Activated naive CD4-positive, alpha-beta T cell treated with Interleukin-2 at 50 U/mL for 16 hours (primary cell): ENCODE measurements at regions not wholly inside any gene's neighbourhood (a gene's known extent, or its start where the extent isn't known, plus 50 kb on each side); places are given as distances from the start of the nearest gene placed in this dataset.

Experiments
- DNase-seq: peaks from one replicate; pipeline ENCODE4 v3.0.0-alpha.2; 2020

DNA sequence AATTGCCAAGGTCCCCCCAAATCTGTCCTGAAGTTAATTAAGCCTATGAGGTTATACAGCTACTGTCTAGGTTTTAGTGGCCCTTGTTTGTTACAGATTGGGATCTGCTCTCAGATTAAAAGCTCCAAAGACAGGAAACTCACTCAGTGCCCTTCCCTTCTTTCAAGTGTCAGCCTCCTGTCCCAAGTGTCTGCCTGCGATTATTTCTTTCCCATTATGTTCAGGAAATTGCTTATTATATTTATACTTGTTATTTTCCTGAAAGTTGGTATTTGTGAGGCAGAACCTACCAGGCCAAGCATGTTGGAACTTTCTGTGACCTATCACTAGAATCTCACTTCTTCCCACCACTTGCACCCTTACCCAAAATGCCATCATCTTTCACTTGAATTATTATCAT, 173.2 kb downstream of the AREG start:
- no peak for DNase-seq

DNA sequence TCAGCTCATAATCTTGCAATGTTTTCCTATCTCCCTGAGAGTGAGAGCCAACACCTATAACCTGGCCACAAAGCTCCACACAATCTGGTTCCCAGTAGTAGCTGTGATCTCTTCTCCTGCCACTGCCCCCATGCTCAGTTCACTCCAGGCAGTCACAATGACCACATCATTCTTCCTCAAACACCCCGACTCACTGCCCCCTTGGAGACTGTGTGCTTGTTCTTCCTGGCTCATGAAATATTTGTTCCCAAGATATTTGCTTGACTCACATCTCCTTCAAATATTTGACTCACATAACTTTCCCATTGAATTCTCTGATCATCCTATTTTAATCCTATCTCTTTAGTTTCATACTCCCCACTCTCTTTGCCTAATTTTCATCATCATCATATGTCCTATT, 173.7 kb downstream of the AREG start:
- DNase-seq: no peak

GRCh38 chr4:74619931-74620702, 174.2 kb downstream of the BTC start:
- DNase-seq: no peak

- no peak for DNase-seq
Observed at GRCh38 chr4:74621616-74622015, 172.7 kb downstream of the BTC start.

DNA sequence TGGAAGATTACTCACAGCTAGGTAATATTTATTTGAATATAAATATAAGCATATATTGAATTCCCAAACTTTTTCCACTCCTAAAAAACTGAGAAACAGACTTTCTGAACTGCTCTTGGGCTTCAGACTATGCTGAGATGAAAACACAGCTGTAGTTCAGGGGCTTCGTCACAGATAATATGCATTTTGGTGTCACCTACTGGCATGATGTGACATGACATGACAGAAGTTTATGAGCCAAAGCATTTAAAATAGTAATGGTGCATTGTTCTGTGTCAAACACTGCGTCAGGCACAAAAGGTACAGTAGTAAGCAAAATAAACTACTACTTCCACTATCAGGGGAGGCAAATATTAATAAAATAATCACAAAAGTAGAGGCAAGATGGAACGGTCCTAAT, 171.3 kb downstream of the BTC start:
- no peak for DNase-seq

DNA sequence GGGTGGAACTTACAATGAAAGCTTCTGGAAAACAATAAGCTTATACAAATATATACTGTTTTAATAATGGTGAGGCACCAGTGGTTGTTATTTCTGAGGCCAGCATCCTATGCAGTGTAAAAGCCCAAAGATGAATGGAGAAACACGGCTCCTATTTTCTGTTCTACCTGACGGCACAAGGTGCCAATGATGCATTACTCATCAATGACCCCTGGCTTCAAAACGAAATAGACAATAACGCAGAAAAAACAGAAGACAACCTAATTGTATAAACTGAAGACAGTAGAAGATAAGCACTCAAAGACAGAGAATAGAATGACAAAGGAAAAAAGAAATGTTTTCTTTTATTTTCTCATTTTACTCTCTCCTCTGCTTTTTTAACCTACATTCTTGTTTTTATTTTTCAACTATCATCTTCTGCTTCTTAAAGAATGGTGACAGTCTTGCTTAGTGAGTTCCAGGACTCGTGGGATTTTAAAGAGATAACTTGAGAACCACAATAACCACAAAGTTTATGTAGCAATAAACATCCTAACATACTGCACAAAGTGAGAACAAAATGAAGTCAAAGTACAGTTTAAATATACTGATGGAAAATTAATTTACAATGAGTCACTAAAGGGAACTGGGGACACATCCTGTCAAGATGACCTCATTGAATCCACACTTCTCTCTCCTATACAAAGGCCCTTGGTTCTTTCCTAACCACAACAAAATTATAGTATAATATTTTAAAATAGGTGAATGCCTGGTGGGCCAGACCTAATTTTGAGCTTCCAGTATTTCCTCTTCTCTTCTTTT, 169.8 kb downstream of the BTC start:
- no peak for DNase-seq

GRCh38 chr4:74625981-74626380, 168.3 kb downstream of the BTC start:
- DNase-seq: no peak

GRCh38 chr4:74627093-74627492, 167.2 kb downstream of the BTC start:
- DNase-seq: no peak

GRCh38 chr4:74627504-74627903, 166.8 kb downstream of the BTC start:
- DNase-seq: no peak

GRCh38 chr4:74628852-74629620, 165.3 kb downstream of the BTC start:
- DNase-seq: no peak

GRCh38 chr4:74630551-74630950, 163.8 kb downstream of the BTC start:
- DNase-seq: no peak

GRCh38 chr4:74631338-74631737, 163.0 kb downstream of the BTC start:
- DNase-seq: no peak

- no peak for DNase-seq
Observed at GRCh38 chr4:74631988-74632387, 162.3 kb downstream of the BTC start.

DNA sequence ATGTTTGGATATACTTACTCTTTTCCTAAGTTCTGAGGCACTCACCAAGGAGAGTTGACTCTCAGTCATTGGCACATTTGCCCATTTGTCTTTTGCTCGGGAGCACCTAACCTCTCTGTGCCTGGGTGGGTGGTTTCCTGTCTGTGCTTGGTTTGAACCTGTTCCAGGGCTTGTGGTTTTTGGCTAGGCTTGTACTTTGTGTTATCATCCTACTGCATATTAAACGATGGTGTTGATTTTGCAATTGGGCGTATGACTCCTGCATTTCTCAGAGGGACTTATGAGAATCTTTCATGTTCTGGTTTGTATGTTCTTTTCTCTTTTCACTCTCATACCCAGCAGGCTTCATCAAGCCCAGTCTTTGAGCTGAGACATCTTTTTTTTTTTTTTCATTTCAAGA, 161.7 kb downstream of the BTC start:
- peak; percentile 8 for DNase-seq

GRCh38 chr4:74635074-74635473, 159.2 kb downstream of the BTC start:
- no peak for DNase-seq

- no peak for DNase-seq
Observed at GRCh38 chr4:74635490-74636123, 158.7 kb downstream of the BTC start.

DNA sequence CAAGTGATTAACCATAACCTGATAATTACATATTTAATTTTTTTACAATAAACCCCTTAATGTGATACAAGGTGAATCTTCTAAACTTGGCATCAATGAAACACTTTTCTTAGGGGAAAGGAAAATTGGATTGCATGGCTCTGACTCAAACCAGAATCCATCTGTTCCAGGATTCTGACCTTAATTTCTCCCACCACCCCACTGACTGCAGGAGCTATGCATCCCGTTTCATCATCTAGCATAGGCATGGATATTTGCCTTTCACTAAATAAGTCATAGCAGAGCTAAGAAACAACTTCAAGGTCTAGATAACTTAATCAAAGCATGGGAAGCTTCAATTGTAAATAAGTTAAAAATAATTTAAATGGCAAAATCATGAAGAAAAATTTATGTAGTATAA, 156.3 kb downstream of the BTC start:
- DNase-seq: no peak

- DNase-seq: no peak
Observed at GRCh38 chr4:74638689-74639088, 155.6 kb downstream of the BTC start.

GRCh38 chr4:74640111-74640903, 154.0 kb downstream of the BTC start:
- no peak for DNase-seq

DNA sequence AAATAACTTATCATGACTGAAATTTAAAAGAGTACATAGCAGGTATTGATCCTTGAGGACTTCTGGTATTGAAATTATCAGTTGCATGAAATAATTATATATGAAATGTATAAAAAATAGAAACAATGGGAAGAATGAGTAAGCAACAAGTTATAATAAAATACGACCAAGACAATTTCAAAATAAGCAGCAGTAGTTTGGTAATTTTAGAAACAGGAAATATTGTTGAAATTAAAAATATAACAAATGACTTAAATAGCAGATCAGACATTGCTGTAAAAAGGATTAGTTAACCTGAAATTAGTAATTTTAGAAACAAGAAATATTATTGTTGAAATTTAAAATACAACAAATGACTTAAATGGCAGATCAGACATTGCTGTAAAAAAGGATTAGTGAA, 152.3 kb downstream of the BTC start:
- DNase-seq: no peak

DNA sequence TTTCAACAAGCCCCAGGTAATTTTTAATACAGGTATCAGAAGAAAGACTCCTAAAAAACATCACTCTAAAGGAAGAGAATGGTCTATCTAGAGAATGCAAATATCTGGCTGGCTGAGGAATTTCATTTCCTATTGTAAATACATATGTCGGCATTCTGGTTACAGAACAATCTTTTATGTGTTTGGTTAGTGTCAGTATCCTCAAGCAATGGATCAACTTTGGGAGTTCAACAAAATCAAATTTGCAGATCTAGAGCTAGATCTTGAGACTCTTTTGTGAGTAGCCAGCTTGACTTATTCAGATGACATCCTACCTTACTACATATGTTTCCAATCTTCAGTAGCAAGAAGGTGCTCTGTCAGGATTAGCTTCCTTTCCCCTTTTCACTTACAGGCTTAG, 145.1 kb downstream of the BTC start:
- DNase-seq: no peak

DNA sequence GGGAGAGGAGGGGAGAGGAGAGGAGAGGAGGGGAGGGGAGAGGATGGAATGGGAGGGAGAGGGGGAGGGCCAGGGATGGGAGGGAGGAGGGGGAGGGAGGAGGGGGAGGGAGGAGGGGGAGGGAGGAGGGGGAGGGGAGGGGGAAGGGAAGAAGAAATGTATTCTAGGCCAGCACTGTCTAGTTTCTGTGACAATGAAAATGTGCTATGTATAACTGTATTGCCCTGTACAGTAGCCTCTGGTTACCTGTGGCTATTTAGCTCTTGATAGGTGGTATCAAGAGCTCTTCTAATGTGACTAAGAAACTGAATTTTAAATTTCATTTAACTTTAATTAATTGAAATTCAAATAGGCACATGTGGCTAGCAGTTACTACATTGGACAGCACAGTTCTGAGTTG, 143.1 kb downstream of the BTC start:
- DNase-seq: no peak
